Esophagus muscularis mucosa (tissue), 4 donors: ENCODE measurements at regions not wholly inside any gene's neighbourhood (a gene's known extent, or its start where the extent isn't known, plus 50 kb on each side); places are given as distances from the start of the nearest gene placed in this dataset.

Experiments
- DNase-seq: peaks from one replicate; pipeline ENCODE4 v3.0.0-alpha.2; 2017; ENCODE audit errors: extremely low spot score
- H3K27ac ChIP-seq, 4 donors: fragments of 200-600 bp; sonication (generic); replicated peaks in 1 of 4; 1 replicate in 3 of 4; 2 replicates in 1 of 4; pipeline ENCODE4 v1.5.1; 2016 to 2019; ENCODE audit warnings: mild to moderate bottlenecking in 1 of 4
- H3K27me3 ChIP-seq, 4 donors: fragments of 200-600 bp; sonication (generic); one replicate each; pipeline versions ENCODE4 v1.5.1 to v1.6.0; 2016 to 2019
- H3K36me3 ChIP-seq, 4 donors: fragments of 200-600 bp; sonication (generic); one replicate each; pipeline ENCODE4 v1.5.1; 2016 to 2019
- H3K4me1 ChIP-seq, 4 donors: fragments of 200-600 bp; sonication (generic); one replicate each; pipeline ENCODE4 v1.5.1; 2016 to 2019
- H3K4me3 ChIP-seq, 4 donors: fragments of 200-600 bp; sonication (generic); 1 replicate in 2 of 4; 2 replicates in 2 of 4; pipeline ENCODE4 v1.5.1; 2016 to 2019; ENCODE audit warnings: mild to moderate bottlenecking in 4 of 4, moderate library complexity in 1 of 4
- H3K9me3 ChIP-seq, 4 donors: fragments of 200-600 bp; sonication (generic); 1 replicate in 3 of 4; 2 replicates in 1 of 4; pipeline ENCODE4 v1.5.1; 2016 to 2019
- EP300 ChIP-seq: sonication (generic); formaldehyde crosslinking; IDR thresholded peaks from one replicate; pipeline ENCODE4 v1.6.1; 2017; ENCODE audit warnings: antibody characterized with exemption
- POLR2A ChIP-seq: fragments of 450-650 bp; IDR thresholded peaks from one replicate; pipeline ENCODE4 v1.6.1; 2017; ENCODE audit warnings: antibody characterized with exemption, moderate library complexity, mild to moderate bottlenecking, low read depth
- POLR2AphosphoS5 ChIP-seq, 2 donors: sonication (generic); formaldehyde crosslinking; IDR thresholded peaks; one replicate each; pipeline ENCODE4 v1.6.1; 2017; ENCODE audit warnings: antibody characterized with exemption in 2 of 2
- WGBS: methylation state at CpG from one replicate; pipeline ENCODE4 v1.1.5; 2018; 5-methylcytosine and 5-hydroxymethylcytosine counted together
- intact Hi-C: fragments of 100-400 bp; cut with DNase I; formaldehyde crosslinking; loops from one replicate; pipeline ENCODE4 v1.15.1; 2023
- TF ChIP-seq, protein P1 (sequence below), 3 experiments: fragments of 200-600 bp in 2 of 3; fragments of 450-650 bp in 1 of 3; sonication (generic) in 2 of 3; IDR thresholded peaks; one replicate each; pipeline ENCODE4 v1.5.1; 2017 to 2019; ENCODE audit warnings: antibody characterized with exemption in 3 of 3, mild to moderate bottlenecking in 2 of 3, moderate library complexity in 1 of 3

DNA sequence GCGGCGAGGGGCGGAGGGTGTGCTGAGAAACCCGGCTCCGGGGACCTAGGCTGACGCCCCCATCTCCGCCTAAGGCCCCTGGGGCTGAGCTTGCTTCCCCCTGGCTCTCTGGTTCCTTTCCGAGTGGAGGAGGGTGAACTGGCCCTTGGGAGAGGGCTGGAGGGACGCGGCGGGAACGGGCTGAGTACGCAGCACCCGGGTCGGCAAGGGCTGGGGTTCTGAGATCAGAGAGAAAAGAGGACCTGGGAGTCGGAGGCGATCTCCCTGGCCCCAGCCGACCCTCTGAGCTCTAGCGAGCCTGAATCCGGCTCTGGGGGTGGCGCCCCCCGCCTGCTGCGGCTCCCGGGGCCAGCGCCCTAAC lies 270.8 kb downstream of the FOXD2 start:
- Histone ChIP-seq H3K27me3 (peaks cover 5 to 74% (median 40%) of the 10 kb centered on the region in 4 donors), H3K4me1 (peaks cover 21 to 37% (median 30%) of the 10 kb centered on the region in 4 donors), H3K36me3 (no peaks in the 10 kb centered on the region), H3K27ac (no peak overlapping the region), H3K4me3 (peak overlapping the region; percentile 44 to 57 (median 48)), H3K9me3 (no peaks in the 10 kb centered on the region)
- WGBS, result 5% methylated on average over 14 of the region's 25 CpGs
- intact Hi-C loops, result loop anchor here (1.0 kb wide), 1 partner anchor 276 kb away; no protein-coding TSS in a partner anchor
- TF ChIP-seq POLR2A (no peak), EP300 (no peak), POLR2AphosphoS5 (IDR thresholded peaks at IDR 0.05) (no peak)
- TF ChIP-seq, protein P1, sequence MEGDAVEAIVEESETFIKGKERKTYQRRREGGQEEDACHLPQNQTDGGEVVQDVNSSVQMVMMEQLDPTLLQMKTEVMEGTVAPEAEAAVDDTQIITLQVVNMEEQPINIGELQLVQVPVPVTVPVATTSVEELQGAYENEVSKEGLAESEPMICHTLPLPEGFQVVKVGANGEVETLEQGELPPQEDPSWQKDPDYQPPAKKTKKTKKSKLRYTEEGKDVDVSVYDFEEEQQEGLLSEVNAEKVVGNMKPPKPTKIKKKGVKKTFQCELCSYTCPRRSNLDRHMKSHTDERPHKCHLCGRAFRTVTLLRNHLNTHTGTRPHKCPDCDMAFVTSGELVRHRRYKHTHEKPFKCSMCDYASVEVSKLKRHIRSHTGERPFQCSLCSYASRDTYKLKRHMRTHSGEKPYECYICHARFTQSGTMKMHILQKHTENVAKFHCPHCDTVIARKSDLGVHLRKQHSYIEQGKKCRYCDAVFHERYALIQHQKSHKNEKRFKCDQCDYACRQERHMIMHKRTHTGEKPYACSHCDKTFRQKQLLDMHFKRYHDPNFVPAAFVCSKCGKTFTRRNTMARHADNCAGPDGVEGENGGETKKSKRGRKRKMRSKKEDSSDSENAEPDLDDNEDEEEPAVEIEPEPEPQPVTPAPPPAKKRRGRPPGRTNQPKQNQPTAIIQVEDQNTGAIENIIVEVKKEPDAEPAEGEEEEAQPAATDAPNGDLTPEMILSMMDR (IDR thresholded peaks at IDR 0.05), result no peak
- no peak for DNase-seq

DNA sequence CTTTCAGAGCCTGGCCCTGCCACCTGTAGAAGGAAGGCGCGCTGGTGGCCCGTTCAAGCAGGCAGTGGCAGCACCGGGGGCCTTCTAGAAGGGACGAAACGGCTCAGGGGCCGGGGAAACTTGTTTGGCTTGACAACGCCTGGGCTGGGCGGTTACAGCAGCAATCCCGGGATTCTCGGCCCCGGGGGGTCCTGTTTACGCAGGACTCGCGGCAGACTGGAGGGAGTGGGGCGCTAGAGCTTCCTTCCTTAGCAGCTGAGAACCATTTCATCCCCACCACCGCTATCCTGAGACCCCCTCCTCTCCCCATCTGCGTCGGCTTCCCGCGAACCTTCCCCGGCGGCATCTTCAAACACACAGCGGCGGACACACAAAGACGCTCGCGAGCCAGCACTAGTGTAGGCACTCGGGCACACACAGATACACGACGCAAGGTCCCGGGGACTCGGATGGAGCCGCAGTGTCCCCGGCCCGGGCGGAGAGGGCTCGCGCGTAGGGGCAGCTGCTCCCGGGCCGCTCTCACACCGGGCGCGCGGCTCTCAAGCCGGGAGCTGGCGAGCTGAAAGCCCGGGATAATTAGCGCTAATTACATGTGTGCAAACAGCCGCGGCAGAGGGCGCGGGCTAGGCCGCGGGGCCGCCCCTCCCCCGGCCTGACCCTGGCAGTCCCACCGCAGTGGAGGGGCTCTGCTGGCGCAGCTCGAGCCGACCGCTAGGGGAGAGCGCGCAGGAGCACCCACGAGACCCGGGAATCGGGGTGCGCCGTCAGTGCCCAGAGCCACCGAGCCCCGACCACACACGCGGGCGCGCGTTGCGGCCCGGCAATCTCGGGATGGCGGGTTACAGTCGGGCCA lies 271.4 kb downstream of the FOXD2 start:
- H3K36me3 ChIP-seq, result no peaks in the 10 kb centered on the region
- TF ChIP-seq, protein P1 (IDR thresholded peaks at IDR 0.05), result peak in 1 of 3 experiments; percentile 37
- no peak for TF ChIP-seq POLR2AphosphoS5 (IDR thresholded peaks at IDR 0.05)
- intact Hi-C loops, result loop anchor here (1.0 kb wide), 1 partner anchor 277 kb away; no protein-coding TSS in a partner anchor
- WGBS, result 1% methylated on average over 25 of the region's 82 CpGs
- peaks cover 21 to 33% (median 29%) of the 10 kb centered on the region in 4 donors for H3K4me1 ChIP-seq
- H3K4me3 ChIP-seq, result peak overlapping the region; percentile 44 to 57 (median 48)
- H3K27me3 ChIP-seq, result peaks cover 5 to 80% (median 42%) of the 10 kb centered on the region in 4 donors
- H3K9me3 ChIP-seq, result no peaks in the 10 kb centered on the region
- no peak for DNase-seq
- H3K27ac ChIP-seq, result peak overlapping the region in 1 of 4 donors; percentile 13

DNA sequence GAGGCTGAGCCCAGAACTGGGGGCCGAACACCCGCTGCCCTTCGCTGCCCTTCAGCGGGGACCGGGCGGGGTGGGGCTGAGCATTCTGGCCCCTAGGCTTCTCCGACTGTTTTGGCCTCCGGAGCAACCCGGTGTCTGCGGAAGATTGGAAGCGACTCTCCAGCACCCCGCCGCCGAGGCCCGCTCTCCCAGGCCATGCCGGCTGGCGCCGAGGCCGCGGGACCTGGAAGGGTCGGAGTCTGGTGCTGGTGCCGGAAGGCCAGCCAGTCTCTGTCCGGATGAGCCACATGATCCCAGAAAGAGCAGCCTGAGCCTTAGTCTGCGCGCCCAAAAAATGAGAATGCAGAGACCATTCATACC lies 272.0 kb downstream of the FOXD2 start:
- H3K4me3 ChIP-seq, result peak overlapping the region; percentile 44 to 57 (median 48)
- 7% methylated on average over 5 of the region's 25 CpGs for WGBS
- H3K9me3 ChIP-seq, result no peaks in the 10 kb centered on the region
- no peak for DNase-seq
- no peak overlapping the region for H3K27ac ChIP-seq
- intact Hi-C loops, result loop anchor here (1.0 to 10.0 kb wide), 4 partner anchors 185 to 533 kb away; no protein-coding TSS in a partner anchor
- H3K36me3 ChIP-seq, result no peaks in the 10 kb centered on the region
- H3K27me3 ChIP-seq, result peaks cover 5 to 86% (median 42%) of the 10 kb centered on the region in 4 donors
- H3K4me1 ChIP-seq, result peaks cover 21 to 33% (median 29%) of the 10 kb centered on the region in 4 donors
- TF ChIP-seq, protein P1 (IDR thresholded peaks at IDR 0.05), result no peak
- TF ChIP-seq POLR2A (no peak), POLR2AphosphoS5 (IDR thresholded peaks at IDR 0.05) (no peak), EP300 (no peak)

DNA sequence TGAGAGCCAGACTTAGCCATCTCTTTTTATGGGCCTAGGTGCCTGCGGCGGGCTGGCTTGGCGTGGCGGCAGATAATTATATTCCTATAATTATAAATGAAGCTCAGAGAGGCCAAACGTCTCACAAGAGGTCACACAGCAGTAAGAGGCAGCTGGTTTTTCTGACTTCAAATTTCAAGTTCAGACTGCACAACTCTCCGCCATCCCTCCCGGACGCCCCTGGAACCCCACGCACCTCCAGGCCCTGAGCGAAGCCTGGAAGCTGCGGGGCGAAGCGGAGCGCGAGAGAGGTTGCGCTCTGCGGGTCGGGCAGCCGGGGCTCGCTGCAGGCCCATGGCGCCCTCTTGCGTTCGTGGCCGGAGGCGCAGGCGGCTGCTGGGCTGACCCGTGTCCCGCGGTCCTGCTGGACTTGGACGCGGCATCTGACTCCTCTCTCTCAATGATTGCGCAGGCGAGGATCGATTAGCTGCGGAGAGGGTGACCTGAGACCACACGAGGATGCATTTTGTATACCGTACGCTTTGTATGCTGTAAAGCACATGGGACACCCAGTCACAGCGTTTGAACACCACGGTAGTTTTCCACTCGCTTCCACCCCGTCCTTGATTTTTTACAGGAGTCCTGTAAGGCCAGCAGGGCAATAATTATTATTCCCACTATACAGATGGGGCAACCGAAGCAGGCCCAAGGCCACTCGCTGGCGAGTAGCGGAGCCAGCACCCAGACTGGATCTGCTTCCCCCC lies 272.7 kb downstream of the FOXD2 start:
- no peak for DNase-seq
- 7% methylated on average over 30 of the region's 46 CpGs for WGBS
- Histone ChIP-seq H3K36me3 (no peaks in the 10 kb centered on the region), H3K4me3 (peak overlapping the region; percentile 44 to 57 (median 48)), H3K9me3 (no peaks in the 10 kb centered on the region), H3K4me1 (peaks cover 21 to 33% (median 29%) of the 10 kb centered on the region in 4 donors), H3K27ac (no peak overlapping the region), H3K27me3 (peaks cover 5 to 92% (median 42%) of the 10 kb centered on the region in 4 donors)
- TF ChIP-seq, protein P1 (IDR thresholded peaks at IDR 0.05), result peak in 2 of 3 experiments; percentile 91 to 99
- TF ChIP-seq EP300, result no peak
- intact Hi-C loops, result loop anchor here (1.0 to 10.0 kb wide), 3 partner anchors 186 to 533 kb away; no protein-coding TSS in a partner anchor
